ENCODE measurements at regions not wholly inside any gene's neighbourhood (a gene's known extent, or its start where the extent isn't known, plus 50 kb on each side); places are given as distances from the start of the nearest gene placed in this dataset.

DNA sequence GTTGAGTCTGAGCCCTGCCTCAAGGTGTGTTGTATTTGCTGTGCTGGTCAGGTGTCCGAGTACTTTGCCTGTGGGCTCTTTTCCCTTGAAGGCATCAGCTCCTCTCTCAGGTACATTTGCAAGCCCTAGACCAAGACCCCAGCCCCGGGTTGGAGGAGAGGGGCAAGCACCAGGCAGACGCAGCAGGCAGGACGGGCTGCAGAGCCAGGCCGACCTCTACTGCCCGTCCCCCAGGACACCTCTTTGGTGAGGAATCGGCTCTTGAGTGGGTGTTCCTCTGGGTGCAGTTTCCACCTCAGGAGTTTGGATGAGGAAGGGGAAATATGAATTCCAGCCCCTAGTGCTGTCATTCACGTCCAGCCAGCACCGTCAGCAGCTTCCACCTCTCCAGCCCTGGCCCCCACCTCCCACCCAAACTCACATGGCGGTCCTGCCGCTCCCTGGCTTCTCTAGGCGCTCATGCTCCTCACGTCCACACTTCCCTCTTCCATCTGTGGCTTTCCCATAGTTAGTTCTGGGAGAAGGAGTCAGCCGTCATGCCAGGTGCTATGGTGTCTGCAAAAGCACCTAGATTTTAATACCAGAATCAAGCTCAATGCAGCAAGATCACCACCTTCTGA is 183.9 kb downstream of the DLL1 start:
- H3K27ac ChIP-seq (ENCODE audit: low read depth, low read length), result no peak overlapping the region
- no peak for DNase-seq (ENCODE audit: low read depth, low spot score)
- no peak overlapping the region for H3K4me3 ChIP-seq (ENCODE audit: low read depth, low read length)
- CTCF ChIA-PET, result no interaction called here
- H3K9me3 ChIP-seq (ENCODE audit: control insufficient read depth, insufficient read depth, low read length), result peaks cover 67% of the 10 kb centered on the region
- TF ChIP-seq, protein P1, sequence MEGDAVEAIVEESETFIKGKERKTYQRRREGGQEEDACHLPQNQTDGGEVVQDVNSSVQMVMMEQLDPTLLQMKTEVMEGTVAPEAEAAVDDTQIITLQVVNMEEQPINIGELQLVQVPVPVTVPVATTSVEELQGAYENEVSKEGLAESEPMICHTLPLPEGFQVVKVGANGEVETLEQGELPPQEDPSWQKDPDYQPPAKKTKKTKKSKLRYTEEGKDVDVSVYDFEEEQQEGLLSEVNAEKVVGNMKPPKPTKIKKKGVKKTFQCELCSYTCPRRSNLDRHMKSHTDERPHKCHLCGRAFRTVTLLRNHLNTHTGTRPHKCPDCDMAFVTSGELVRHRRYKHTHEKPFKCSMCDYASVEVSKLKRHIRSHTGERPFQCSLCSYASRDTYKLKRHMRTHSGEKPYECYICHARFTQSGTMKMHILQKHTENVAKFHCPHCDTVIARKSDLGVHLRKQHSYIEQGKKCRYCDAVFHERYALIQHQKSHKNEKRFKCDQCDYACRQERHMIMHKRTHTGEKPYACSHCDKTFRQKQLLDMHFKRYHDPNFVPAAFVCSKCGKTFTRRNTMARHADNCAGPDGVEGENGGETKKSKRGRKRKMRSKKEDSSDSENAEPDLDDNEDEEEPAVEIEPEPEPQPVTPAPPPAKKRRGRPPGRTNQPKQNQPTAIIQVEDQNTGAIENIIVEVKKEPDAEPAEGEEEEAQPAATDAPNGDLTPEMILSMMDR (IDR thresholded peaks at IDR 0.05; ENCODE audit: low read depth, low read length), result no peak
- H3K27me3 ChIP-seq (ENCODE audit: control insufficient read depth, insufficient read depth, low read length), result no peaks in the 10 kb centered on the region
- POLR2A ChIA-PET, result no interaction called here

DNA sequence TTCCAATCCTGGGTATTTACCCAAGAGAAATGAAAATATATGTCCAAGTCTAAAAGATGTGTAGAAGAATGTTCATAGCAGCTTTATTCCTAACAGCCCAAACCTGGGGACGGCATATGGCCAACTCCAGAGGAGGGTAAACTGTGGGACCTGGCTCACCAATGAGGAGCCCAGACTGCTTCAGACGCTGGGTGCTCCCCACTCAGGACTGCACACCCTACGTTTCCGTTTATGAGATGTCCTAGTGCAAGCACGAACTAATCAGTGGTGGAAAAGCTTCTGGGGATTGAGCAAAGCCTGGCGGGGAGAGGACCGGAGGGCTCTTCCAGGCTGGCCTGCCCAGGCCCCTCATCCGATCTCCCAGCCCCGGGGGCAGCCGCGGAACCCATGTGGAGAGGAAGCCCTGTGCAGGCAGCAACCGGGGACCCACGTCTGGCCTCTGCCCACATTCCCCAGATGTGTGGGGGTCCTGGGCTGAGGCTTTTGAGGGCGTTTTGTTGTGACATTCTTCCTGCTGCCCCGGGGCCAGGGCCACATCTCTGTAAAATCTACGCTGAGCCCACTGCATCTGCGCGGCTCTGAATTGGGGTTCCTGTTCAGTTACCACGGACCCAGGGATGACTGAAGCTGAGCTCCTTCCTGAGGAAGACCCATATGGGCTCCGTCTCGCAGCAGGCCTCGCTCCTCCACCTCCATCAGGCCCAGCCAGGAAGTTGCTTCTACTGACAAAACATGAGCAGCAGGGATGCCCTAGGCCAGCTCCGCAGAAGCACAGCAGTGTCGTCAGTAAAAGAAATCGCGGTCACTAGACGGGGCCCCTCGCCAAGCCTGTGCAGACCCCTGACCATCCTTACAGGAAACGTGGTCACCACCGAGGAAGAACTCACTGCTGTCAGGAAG is 188.0 kb downstream of the DLL1 start:
- H3K27me3 ChIP-seq (ENCODE audit: control insufficient read depth, insufficient read depth, low read length), result no peaks in the 10 kb centered on the region
- ChIA-PET POLR2A (no interaction called here), CTCF (no interaction called here)
- no peak overlapping the region for H3K27ac ChIP-seq (ENCODE audit: low read depth, low read length)
- H3K4me3 ChIP-seq (ENCODE audit: low read depth, low read length), result no peak overlapping the region
- peaks cover 70% of the 10 kb centered on the region for H3K9me3 ChIP-seq (ENCODE audit: control insufficient read depth, insufficient read depth, low read length)
- TF ChIP-seq, protein P1 (IDR thresholded peaks at IDR 0.05; ENCODE audit: low read depth, low read length), result no peak
- no peak for DNase-seq (ENCODE audit: low read depth, low spot score)

DNA sequence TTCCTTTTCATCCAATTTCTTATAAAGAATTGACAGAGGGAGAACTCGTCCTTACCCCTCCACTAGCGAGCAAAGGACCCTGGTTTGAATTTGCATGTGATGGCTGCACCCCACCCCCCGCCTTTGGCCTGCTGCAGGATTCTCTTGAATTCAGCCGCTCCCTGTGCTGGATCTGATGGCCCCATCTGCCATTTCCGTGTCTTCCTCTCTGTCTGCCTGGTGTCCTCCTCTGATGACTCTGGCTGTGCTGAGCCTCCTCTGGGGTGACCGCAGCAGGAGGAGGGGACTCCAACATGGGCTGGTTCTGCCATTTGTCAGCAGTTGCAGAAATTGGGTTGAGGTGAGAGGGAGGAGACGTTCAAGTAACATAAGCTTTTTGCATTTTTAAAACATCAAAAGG is 188.8 kb downstream of the DLL1 start:
- TF ChIP-seq, protein P1 (IDR thresholded peaks at IDR 0.05; ENCODE audit: low read depth, low read length), result no peak
- Histone ChIP-seq H3K27me3 (ENCODE audit: control insufficient read depth, insufficient read depth, low read length) (no peaks in the 10 kb centered on the region), H3K4me3 (ENCODE audit: low read depth, low read length) (no peak overlapping the region), H3K27ac (ENCODE audit: low read depth, low read length) (no peak overlapping the region), H3K9me3 (ENCODE audit: control insufficient read depth, insufficient read depth, low read length) (peaks cover 70% of the 10 kb centered on the region)
- ChIA-PET CTCF (no interaction called here), POLR2A (no interaction called here)
- no peak for DNase-seq (ENCODE audit: low read depth, low spot score)

DNA sequence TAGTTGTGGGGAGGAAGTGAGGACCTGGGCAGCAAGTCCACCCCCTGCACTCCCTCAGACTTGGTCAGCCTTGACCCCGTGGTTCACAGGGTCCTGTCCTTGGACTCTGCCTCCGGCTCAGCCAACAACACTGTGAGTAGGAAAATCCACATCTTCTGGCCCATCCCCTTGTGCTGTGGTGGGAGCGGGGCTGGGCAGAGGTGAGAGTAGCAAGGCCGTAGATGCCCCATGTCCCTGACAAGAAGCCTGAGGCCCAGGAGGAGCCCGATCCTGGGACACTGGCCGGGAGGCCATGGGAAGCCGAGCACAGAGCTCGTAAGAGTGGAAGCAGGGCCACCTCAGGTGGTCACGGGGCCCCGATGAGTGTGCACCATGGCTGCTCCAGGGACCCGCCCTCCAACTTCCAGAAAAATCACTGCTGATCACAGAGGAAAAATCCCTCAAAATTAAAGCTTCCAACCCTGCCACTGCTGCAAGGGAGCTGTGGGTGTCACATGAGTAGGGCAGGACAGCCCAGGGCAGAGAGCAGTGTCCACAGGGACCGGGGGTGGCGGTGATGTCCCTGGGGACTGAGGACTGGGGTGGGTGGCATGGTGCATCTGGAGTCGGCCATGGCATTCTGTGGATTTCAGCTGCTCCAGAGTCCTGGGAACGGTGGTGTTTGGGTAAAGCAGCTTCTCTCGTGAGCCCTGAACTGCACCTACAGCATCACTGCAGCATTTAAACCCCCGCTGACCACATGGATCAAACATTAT is 189.4 kb downstream of the DLL1 start:
- TF ChIP-seq, protein P1 (IDR thresholded peaks at IDR 0.05; ENCODE audit: low read depth, low read length), result no peak
- DNase-seq (ENCODE audit: low read depth, low spot score), result no peak
- H3K9me3 ChIP-seq (ENCODE audit: control insufficient read depth, insufficient read depth, low read length), result peaks cover 70% of the 10 kb centered on the region
- ChIA-PET CTCF (no interaction called here), POLR2A (no interaction called here)
- no peak overlapping the region for H3K27ac ChIP-seq (ENCODE audit: low read depth, low read length)
- H3K4me3 ChIP-seq (ENCODE audit: low read depth, low read length), result no peak overlapping the region
- no peaks in the 10 kb centered on the region for H3K27me3 ChIP-seq (ENCODE audit: control insufficient read depth, insufficient read depth, low read length)

DNA sequence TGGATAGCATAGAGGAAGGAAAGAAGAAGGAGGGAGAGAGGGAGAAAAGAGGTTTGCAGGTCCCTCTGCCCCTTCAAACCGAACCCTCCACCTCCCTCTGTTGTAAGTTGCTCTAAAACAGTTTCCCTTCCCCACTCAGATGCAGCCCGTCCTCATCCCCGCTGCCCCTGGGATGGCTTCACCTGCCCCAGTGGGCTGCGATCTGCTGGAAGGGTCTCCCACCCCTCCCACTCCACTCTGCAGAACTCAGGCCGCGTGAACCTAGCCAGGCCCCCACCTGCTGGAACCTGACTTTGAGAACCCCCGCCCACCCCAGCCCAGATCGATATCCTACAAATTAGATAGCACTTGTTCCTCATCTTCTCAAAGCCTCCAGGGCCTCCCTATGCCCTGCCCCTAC is 190.8 kb downstream of the DLL1 start:
- peaks cover 83% of the 10 kb centered on the region for H3K9me3 ChIP-seq (ENCODE audit: control insufficient read depth, insufficient read depth, low read length)
- ChIA-PET CTCF (no interaction called here), POLR2A (no interaction called here)

More for the DNA sequence above, 190.8 kb downstream of the DLL1 start:
- no peak for DNase-seq (ENCODE audit: low read depth, low spot score)
- H3K27me3 ChIP-seq (ENCODE audit: control insufficient read depth, insufficient read depth, low read length), result no peaks in the 10 kb centered on the region
- H3K4me3 ChIP-seq (ENCODE audit: low read depth, low read length), result no peak overlapping the region
- TF ChIP-seq, protein P1 (IDR thresholded peaks at IDR 0.05; ENCODE audit: low read depth, low read length), result no peak
- no peak overlapping the region for H3K27ac ChIP-seq (ENCODE audit: low read depth, low read length)
